Activated T-helper 17 cell treated with anti-CD3 and anti-CD28 coated beads, Interleukin-2, amount 50 U/mL, for 72 hours (primary cell): ENCODE measurements at regions not wholly inside any gene's neighbourhood (a gene's known extent, or its start where the extent isn't known, plus 50 kb on each side); places are given as distances from the start of the nearest gene placed in this dataset.

ENCODE experiments used
- ATAC-seq: fragments of 150-1000 bp; cut with Tn5 transposase; replicated peaks from 2 replicates; pipeline ENCODE4 v1.10.0; 2021; ENCODE audit warnings: mild to moderate bottlenecking, moderate library complexity
- H3K27ac Mint-ChIP-seq: one replicate; pipeline ENCODE4 v1.8.0; 2022; ENCODE audit warnings: mixed read lengths
- H3K27me3 Mint-ChIP-seq: one replicate; pipeline ENCODE4 v1.8.0; 2022; ENCODE audit warnings: mixed read lengths
- H3K36me3 Mint-ChIP-seq: one replicate; pipeline ENCODE4 v1.8.0; 2022; ENCODE audit warnings: low read depth, mild to moderate bottlenecking, mixed read lengths
- H3K4me1 Mint-ChIP-seq: one replicate; pipeline ENCODE4 v1.8.0; 2022; ENCODE audit warnings: mixed read lengths
- H3K4me3 Mint-ChIP-seq: one replicate; pipeline ENCODE4 v1.8.0; 2022; ENCODE audit warnings: mild to moderate bottlenecking, mixed read lengths
- H3K9me3 Mint-ChIP-seq: one replicate; pipeline ENCODE4 v1.8.0; 2022; ENCODE audit warnings: mixed read lengths

GRCh38 chr6:82015043-82015442, 232.5 kb downstream of the IBTK start:
- Mint-ChIP-seq H3K27me3 (peaks cover 4% of the 10 kb centered on the region), H3K4me1 (no peaks in the 10 kb centered on the region), H3K4me3 (no peak overlapping the region), H3K27ac (no peak overlapping the region), H3K36me3 (no peaks in the 10 kb centered on the region), H3K9me3 (no peaks in the 10 kb centered on the region)
- no peak for ATAC-seq

- Mint-ChIP-seq H3K27ac (no peak overlapping the region), H3K27me3 (no peaks in the 10 kb centered on the region), H3K4me3 (no peak overlapping the region), H3K4me1 (no peaks in the 10 kb centered on the region), H3K9me3 (no peaks in the 10 kb centered on the region), H3K36me3 (no peaks in the 10 kb centered on the region)
- no peak for ATAC-seq
These were observed 233.7 kb downstream of the IBTK start for GRCh38 chr6:82013561-82014530.

- Mint-ChIP-seq H3K9me3 (peaks cover 4% of the 10 kb centered on the region), H3K4me1 (no peaks in the 10 kb centered on the region)
- no peak for ATAC-seq
These were observed 241.4 kb downstream of the IBTK start for GRCh38 chr6:82006027-82006738.

GRCh38 chr6:82000551-82000950, 247.0 kb downstream of the IBTK start:
- Mint-ChIP-seq H3K36me3 (no peaks in the 10 kb centered on the region), H3K27me3 (no peaks in the 10 kb centered on the region)

More at GRCh38 chr6:82006027-82006738, 241.4 kb downstream of the IBTK start:
- no peaks in the 10 kb centered on the region for H3K27me3 Mint-ChIP-seq
- no peaks in the 10 kb centered on the region for H3K36me3 Mint-ChIP-seq
- H3K27ac Mint-ChIP-seq, result no peak overlapping the region
- H3K4me3 Mint-ChIP-seq, result no peak overlapping the region

GRCh38 chr6:81999826-82000225, 247.3 kb upstream of the TENT5A start:
- Mint-ChIP-seq H3K36me3 (no peaks in the 10 kb centered on the region), H3K27ac (no peak overlapping the region), H3K27me3 (no peaks in the 10 kb centered on the region), H3K4me3 (no peak overlapping the region), H3K4me1 (no peaks in the 10 kb centered on the region), H3K9me3 (no peaks in the 10 kb centered on the region)
- ATAC-seq, result no peak

More at GRCh38 chr6:82000551-82000950, 247.0 kb downstream of the IBTK start:
- Mint-ChIP-seq H3K9me3 (no peaks in the 10 kb centered on the region), H3K27ac (no peak overlapping the region), H3K4me3 (no peak overlapping the region), H3K4me1 (no peaks in the 10 kb centered on the region)
- no peak for ATAC-seq

- Mint-ChIP-seq H3K36me3 (no peaks in the 10 kb centered on the region), H3K27me3 (no peaks in the 10 kb centered on the region), H3K4me3 (no peak overlapping the region), H3K9me3 (no peaks in the 10 kb centered on the region), H3K27ac (no peak overlapping the region), H3K4me1 (no peaks in the 10 kb centered on the region)
- no peak for ATAC-seq
These were observed 246.8 kb upstream of the TENT5A start for GRCh38 chr6:81999270-81999669.

- Mint-ChIP-seq H3K27ac (no peak overlapping the region), H3K36me3 (no peaks in the 10 kb centered on the region), H3K4me3 (no peak overlapping the region), H3K9me3 (no peaks in the 10 kb centered on the region), H3K27me3 (no peaks in the 10 kb centered on the region), H3K4me1 (no peaks in the 10 kb centered on the region)
- ATAC-seq, result no peak
These were observed 246.0 kb upstream of the TENT5A start for GRCh38 chr6:81998432-81998831.

- no peak overlapping the region for H3K27ac Mint-ChIP-seq
- ATAC-seq, result peak; percentile 55
- no peaks in the 10 kb centered on the region for H3K36me3 Mint-ChIP-seq
These were observed 244.8 kb upstream of the TENT5A start for GRCh38 chr6:81997090-81997926.

GRCh38 chr6:81996414-81996813, 243.9 kb upstream of the TENT5A start:
- peak; percentile 73 for ATAC-seq
- H3K4me1 Mint-ChIP-seq, result no peaks in the 10 kb centered on the region
- H3K4me3 Mint-ChIP-seq, result no peak overlapping the region
- no peaks in the 10 kb centered on the region for H3K36me3 Mint-ChIP-seq
- H3K27ac Mint-ChIP-seq, result no peak overlapping the region
- no peaks in the 10 kb centered on the region for H3K9me3 Mint-ChIP-seq
- H3K27me3 Mint-ChIP-seq, result no peaks in the 10 kb centered on the region

More at GRCh38 chr6:81997090-81997926, 244.8 kb upstream of the TENT5A start:
- Mint-ChIP-seq H3K4me1 (no peaks in the 10 kb centered on the region), H3K4me3 (no peak overlapping the region), H3K9me3 (no peaks in the 10 kb centered on the region), H3K27me3 (no peaks in the 10 kb centered on the region)

- Mint-ChIP-seq H3K36me3 (no peaks in the 10 kb centered on the region), H3K27me3 (no peaks in the 10 kb centered on the region), H3K4me1 (no peaks in the 10 kb centered on the region), H3K4me3 (no peak overlapping the region), H3K9me3 (no peaks in the 10 kb centered on the region), H3K27ac (no peak overlapping the region)
- no peak for ATAC-seq
These were observed 243.2 kb upstream of the TENT5A start for GRCh38 chr6:81995548-81996289.

GRCh38 chr6:81988871-81989270, 236.4 kb upstream of the TENT5A start:
- Mint-ChIP-seq H3K9me3 (no peaks in the 10 kb centered on the region), H3K27me3 (no peaks in the 10 kb centered on the region), H3K36me3 (no peaks in the 10 kb centered on the region), H3K4me1 (no peaks in the 10 kb centered on the region), H3K4me3 (no peak overlapping the region), H3K27ac (no peak overlapping the region)
- ATAC-seq, result no peak

- Mint-ChIP-seq H3K27ac (no peak overlapping the region), H3K4me1 (no peaks in the 10 kb centered on the region), H3K36me3 (no peaks in the 10 kb centered on the region), H3K9me3 (no peaks in the 10 kb centered on the region), H3K27me3 (no peaks in the 10 kb centered on the region), H3K4me3 (no peak overlapping the region)
- ATAC-seq, result no peak
These were observed 236.0 kb upstream of the TENT5A start for GRCh38 chr6:81988446-81988845.

GRCh38 chr6:81987293-81987692, 234.8 kb upstream of the TENT5A start:
- Mint-ChIP-seq H3K27me3 (no peaks in the 10 kb centered on the region), H3K36me3 (no peaks in the 10 kb centered on the region), H3K4me1 (no peaks in the 10 kb centered on the region), H3K9me3 (no peaks in the 10 kb centered on the region), H3K4me3 (no peak overlapping the region), H3K27ac (no peak overlapping the region)
- ATAC-seq, result no peak

- Mint-ChIP-seq H3K36me3 (no peaks in the 10 kb centered on the region), H3K27me3 (no peaks in the 10 kb centered on the region), H3K4me3 (no peak overlapping the region), H3K27ac (no peak overlapping the region), H3K4me1 (no peaks in the 10 kb centered on the region), H3K9me3 (peaks cover 4% of the 10 kb centered on the region)
- ATAC-seq, result no peak
These were observed 232.7 kb upstream of the TENT5A start for GRCh38 chr6:81985191-81985590.
